Activated T-cell treated with anti-CD3 and anti-CD28 coated beads for 48 hours (primary cell): ENCODE measurements at regions not wholly inside any gene's neighbourhood (a gene's known extent, or its start where the extent isn't known, plus 50 kb on each side); places are given as distances from the start of the nearest gene placed in this dataset.

Experiments used
- DNase-seq: peaks from one replicate; pipeline ENCODE4 v3.0.0-alpha.2; 2020; ENCODE audit warnings: low read depth

DNA sequence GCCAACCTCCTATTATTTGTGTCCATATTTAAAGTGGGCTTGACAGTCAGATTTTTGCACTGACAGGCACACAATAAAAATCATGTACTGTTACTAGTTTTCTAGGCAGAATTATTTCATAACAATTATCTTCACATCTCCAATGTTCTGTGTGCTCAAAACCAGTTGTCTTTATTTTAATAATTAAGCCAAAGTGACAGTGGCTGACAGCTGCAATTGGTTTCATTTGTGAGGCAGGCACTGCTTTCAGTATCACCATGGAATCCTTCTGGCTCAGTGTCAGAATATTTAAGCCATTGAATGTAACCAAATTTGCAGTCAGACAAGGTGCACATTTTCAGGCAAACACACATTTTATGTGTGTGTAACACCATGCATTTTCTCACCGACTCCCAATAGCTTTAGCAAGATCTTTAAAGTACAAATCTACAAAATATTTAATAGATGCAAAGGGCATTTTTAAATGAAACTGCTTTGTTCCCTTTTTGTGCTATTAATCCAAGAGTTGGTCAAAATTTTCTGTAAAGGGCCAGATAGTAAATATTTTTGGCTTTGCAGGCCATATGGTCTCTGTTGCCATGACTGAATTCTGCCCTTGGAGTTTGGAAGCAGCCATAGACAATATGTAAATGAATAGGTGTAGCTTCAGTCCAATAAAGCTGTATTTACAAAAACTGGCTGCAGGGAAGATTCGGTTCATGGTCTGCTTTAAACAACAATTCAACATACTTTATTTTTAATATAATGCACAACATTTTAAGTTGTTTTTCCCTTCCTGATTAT is 486.0 kb downstream of the KCNJ2 start:
- no peak for DNase-seq

- no peak for DNase-seq
These were observed 489.0 kb downstream of the KCNJ2 start for GRCh38 chr17:70658317-70658716.

GRCh38 chr17:70658840-70659239 is 489.5 kb downstream of the KCNJ2 start:
- no peak for DNase-seq

DNA sequence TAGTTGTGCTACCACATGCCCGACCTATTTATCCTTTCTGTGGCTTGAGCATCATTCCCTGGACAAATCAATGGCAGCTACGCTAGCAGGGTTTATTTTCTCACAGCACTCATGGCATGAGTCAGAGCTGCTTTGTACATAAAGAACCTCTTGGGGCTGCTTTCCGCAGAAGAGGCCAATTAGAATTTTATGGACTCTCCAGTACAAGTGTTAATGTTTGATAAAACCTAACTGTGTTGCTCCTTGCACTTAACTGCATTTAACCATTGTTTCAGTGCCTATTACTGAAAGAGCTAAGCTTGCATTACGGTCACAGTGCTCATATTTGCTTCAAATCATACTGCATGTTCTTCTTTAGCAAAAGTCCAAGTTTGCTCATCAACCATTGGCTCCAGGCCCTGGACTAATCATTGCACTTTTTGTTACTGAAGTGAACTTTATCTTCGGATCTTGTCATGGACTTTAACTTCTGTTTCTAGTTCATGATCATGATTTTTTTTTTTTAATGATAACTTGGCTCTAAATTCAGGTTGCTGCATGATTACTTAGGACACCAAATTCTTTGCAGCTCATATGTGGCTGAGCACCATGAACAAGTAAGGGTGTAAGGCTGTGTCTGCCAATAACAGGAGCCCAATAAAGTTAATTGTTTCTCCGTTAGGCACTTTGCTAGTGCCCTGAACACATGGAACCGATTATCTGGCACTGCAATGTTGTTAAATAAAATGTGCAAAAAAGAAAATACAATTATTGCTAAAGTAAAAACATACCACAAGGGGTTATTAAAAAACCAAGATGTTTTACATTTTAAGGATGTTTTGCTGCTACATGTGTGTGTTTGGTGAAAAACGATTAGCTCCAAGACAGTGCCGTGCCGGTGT is 492.2 kb downstream of the KCNJ2 start:
- DNase-seq, result no peak

DNA sequence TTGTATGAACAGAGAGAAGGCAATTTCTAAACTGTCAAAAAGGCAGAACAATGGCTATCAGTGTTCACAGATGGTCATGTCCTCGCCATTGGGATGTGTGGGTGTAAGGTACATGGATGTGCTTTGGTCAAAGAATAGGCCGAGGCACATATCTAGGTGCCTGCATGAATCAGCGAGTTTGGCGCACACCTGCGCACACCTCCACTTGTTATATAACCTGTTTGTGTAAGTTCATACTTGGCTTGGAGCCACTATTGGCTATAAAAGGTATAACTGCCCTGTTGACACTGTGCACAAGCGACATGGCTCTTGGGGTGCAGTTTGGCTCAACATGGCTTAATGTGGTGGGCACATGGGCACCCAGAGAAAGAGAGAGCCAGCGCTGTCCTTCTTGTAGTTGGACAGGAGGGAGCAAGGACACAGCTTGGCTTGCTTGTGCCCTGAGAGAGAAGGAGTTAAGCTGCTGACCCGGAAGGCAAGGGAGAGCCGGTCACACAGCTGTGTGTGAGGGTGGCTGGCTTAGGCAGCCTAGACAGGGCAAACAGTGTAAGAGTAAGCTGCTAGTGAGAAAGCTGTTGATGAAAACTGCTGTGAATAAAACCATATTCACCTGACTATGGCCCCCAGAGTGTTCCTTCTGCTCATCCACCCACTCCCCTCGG is 499.1 kb downstream of the KCNJ2 start:
- DNase-seq, result no peak

DNA sequence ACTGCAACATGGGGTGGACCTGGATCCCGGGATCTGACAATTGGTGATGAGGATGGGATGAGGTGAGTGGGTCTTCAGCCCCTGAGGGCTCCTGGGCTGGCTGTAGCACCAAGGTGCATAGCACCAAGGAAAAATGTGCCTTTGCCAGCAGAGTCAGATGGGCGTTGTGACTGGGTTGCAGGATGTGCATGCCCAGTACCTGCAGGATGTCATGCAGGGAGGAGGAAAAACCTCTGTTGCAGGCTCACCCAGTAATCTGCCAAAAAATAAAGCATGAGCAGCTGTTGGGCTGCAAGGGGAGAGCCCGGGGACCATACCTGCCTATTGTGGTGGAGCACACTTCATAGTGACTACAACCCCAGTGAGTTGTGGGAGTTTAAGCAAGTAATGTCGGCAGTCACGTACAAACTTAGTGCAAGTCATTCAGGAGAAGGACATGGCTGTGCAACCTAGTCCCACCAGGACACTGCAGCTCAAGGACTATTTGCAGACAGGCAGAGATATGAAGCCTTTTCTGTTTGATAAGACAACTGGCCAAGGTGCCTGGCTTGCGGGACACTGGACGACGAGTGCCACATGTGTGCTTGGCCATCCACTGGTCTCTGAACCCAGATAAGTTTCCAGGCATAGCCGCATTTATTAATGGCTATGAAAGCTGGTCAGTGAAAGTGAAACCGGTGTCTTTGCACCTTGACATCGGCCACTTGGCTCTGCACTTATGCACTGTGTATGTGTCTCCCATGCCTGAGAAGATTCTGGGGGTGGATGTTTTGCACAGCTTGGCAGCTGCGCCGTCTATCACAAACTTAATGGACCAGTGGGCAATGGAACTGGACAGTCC is 499.8 kb downstream of the KCNJ2 start:
- DNase-seq, result no peak

DNA sequence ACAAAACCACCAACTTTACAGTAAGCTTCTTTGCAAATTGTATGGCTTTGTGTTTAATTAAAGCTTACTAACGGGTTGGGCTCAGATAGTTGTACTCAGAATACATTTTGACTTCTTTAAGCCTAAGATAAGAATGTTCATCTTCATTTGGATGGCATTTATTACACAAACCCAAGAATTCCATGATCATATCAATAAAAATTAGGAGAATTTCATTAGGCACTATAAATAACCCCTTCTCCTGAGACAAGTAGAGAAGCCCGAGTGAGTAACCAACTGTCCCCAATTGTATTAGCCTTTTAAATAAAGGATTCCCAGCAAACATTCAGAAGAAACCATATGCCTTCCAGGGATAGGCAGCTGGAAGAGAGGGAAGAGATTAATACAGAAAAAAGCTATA is 504.7 kb downstream of the KCNJ2 start:
- no peak for DNase-seq

DNA sequence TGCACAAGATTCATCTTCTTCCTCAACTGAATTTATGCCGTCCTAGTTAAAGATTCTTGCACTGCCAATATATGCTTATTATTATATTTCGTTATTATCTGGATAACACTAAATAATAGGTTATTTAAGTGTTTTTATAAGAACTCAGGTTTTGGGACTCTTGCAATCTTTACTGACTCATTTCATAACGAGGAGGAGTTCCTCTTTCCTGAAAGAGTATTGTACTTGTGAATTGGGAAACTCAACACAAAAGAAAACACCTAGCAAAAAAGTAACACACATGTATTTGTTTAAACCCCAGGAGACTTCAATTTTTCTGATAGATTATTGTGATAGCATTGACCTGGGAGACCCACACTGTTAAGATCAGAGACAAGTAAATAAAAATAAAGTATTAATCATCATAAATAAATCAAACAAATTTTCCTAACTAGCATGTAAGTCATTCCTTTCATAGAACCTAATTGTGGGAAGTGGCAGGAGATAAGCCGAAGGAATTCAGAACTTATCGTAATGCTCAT is 505.8 kb downstream of the KCNJ2 start:
- no peak for DNase-seq

DNA sequence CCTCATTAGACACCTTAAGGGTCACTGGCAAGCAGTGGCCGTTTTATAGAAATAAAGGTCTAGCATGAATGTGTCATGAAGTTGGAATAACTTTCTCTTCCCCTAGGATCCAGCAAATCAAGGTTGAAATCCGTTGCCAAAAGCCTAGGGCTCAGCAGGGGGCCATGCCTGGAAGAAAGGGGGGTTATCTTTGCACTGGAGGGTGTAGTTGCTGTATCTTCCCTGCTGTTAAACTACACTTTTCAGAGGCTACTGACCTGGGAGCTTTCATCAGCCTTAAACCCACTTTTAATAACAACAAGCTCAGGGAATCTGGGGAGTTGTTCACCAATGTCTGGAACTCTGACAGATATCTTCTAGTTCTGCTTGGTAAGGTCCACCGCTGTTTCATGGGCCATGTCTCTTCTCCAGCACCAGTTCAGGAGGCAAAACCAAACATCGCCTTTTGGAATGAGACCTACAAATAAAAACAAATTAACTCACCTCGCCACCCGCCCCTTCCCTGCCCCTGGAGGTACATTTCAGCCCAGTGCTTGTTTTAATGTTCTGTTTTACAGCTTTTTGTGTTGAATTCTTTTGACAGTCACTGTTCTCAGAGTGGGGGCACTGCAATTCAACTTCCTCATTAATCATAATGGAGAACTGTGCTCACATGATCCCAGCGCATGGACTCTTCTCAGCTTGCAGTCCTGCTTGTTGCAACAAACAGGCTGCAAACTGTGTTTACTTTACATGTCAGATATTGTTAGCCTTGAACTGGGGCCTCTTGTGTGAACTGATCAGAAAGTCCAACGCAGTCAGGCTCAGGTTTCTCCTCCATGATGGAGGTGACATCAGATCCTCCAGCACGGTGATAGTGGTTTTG is 508.7 kb downstream of the KCNJ2 start:
- no peak for DNase-seq

GRCh38 chr17:70678889-70679288 is 509.6 kb downstream of the KCNJ2 start:
- no peak for DNase-seq

- DNase-seq, result no peak
These were observed 514.6 kb downstream of the KCNJ2 start for GRCh38 chr17:70683936-70684335.

DNA sequence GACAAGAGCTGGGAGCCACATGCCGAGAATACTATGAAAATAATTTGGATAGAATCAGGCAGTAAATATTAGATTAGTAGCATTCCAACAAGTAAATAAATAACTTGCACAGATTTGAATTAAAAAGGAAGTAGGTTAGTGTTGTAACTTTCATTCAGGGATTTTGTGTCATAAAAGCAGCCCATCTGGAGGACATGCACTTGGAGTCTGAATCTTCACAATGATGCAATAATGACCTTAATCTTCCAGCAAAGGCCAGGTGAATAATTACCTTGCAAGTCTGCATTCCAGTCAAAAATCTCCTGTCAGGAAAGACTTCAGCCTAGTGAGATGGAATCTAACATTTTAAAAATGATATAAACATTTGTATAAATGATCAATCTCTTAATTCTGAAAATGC is 518.1 kb downstream of the KCNJ2 start:
- no peak for DNase-seq

GRCh38 chr17:70691150-70691549 is 521.8 kb downstream of the KCNJ2 start:
- no peak for DNase-seq

GRCh38 chr17:70699408-70699807 is 530.1 kb downstream of the KCNJ2 start:
- no peak for DNase-seq

GRCh38 chr17:70702683-70703255 is 533.4 kb downstream of the KCNJ2 start:
- DNase-seq, result no peak

DNA sequence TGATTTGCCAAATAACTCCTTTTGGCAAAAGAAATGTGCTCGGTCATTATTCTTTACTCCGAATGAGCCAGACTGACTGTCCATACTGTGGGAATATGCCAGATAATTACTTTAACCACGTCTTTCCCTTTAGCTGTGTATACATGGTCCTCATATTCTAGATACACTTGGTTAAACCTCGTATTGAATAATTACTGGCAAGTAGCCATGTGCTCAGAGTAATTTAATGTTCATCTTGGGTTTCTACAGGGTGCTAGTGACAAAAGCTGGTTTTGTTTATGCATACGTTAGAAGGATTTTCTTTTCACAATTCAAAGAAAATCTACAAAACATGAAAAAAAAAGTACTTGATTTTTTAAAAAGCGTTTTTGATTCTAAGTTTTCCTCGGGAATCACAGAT is 540.3 kb downstream of the KCNJ2 start:
- no peak for DNase-seq

GRCh38 chr17:70713694-70714093 is 544.4 kb downstream of the KCNJ2 start:
- no peak for DNase-seq

- DNase-seq, result no peak
These were observed 547.2 kb downstream of the KCNJ2 start for GRCh38 chr17:70716551-70716950.

DNA sequence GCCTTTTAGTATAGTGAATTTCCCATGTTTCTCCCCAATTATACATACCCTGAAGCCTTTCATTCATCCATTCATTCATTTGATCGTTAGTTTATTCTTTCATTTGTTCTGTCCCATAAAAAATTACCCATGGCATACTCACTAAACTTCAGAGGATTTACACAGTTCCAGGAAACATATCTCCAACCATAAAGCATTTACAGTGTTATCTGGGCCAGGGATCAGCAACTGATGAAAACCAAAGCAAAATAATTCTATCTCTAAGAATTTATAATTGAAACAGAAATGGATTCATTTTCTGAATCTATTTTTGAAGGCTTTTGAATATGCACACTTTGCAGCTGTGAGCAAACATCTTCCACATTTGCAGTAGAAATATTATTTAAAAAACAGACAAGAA is 547.7 kb downstream of the KCNJ2 start:
- no peak for DNase-seq

- DNase-seq, result no peak
These were observed 567.1 kb downstream of the KCNJ2 start for GRCh38 chr17:70736375-70736957.
